K562 (cell line): ENCODE measurements at regions not wholly inside any gene's neighbourhood (a gene's known extent, or its start where the extent isn't known, plus 50 kb on each side); places are given as distances from the start of the nearest gene placed in this dataset.

Source experiments
- ATAC-seq: fragments of 200-7000 bp; cut with Tn5 transposase; 3 replicates; pipeline ENCODE4 v1.9.1; 2020; ENCODE audit warnings: moderate library complexity
- BruUV-seq: library from RNA; stranded (reverse); fragments of 400-500 nt; replicated peaks from 2 replicates; lab custom pipeline; 2021; lab: Mats Ljungman, UMichigan
- CTCF ChIA-PET: fragments of 300-600 bp; formaldehyde crosslinking; extraction: SDS; loops from one replicate; lab custom pipeline; 2021; ENCODE audit warnings: low intra/inter-chr PET ratio; lab: Yijun Ruan, JAX
- POLR2A ChIA-PET: fragments of 300-600, 350-650 bp; sonication (Branson Sonifier 250); formaldehyde crosslinking; extraction: SDS; loops from one replicate; lab custom pipeline; 2021; ENCODE audit warnings: antibody characterized with exemption, inconsistent platforms; lab: Yijun Ruan, JAX
- DNase-seq, 4 experiments: peaks; one replicate each; pipeline versions ENCODE4 v3.0.0 to v3.0.0-alpha.2; 2011 to 2018; ENCODE audit warnings: low spot score in 3 of 4, mixed read lengths in 3 of 4; ENCODE audit errors: extremely low read depth in 1 of 4
- FAIRE-seq: peaks from 2 replicates; lab custom pipeline; 2011; peaks lifted over from hg19 to GRCh38; lab: Jason Lieb, UNC
- H2AFZ ChIP-seq: 2 replicates; pipeline ENCODE4 v1.6.0; 2011; ENCODE audit warnings: low read depth, low read length, control low read depth, inconsistent platforms
- H3K27ac ChIP-seq: fragments of 200-600 bp; 3 replicates; pipeline ENCODE4 v1.8.0; 2011; ENCODE audit warnings: low read depth, mild to moderate bottlenecking, control low read depth, inconsistent platforms, low read length, moderate library complexity, mixed read lengths; ENCODE audit errors: extremely low read depth
- H3K27me3 ChIP-seq, 2 experiments: fragments of 300-600 bp in 1 of 2; 2 replicates in 1 of 2; 3 replicates in 1 of 2; pipeline versions ENCODE4 v1.6.0 to v1.8.0; 2011; ENCODE audit warnings: inconsistent platforms in 2 of 2, low read length in 2 of 2, mild to moderate bottlenecking in 1 of 2, mixed read lengths in 1 of 2, moderate library complexity in 1 of 2; ENCODE audit not compliant: control insufficient read depth in 2 of 2, insufficient read depth in 2 of 2
- H3K36me3 ChIP-seq: fragments of 300-600 bp; 3 replicates; pipeline ENCODE4 v1.8.0; 2011; ENCODE audit warnings: mild to moderate bottlenecking, low read length, inconsistent platforms; ENCODE audit not compliant: control insufficient read depth, insufficient read depth
- H3K4me1 ChIP-seq, 2 experiments: fragments of 200-600 bp in 1 of 2; replicated peaks in 1 of 2; 2 replicates in 1 of 2; 3 replicates in 1 of 2; pipeline versions ENCODE4 v1.5.1 to v1.8.0; 2011; ENCODE audit warnings: inconsistent platforms in 2 of 2, low read length in 2 of 2, mild to moderate bottlenecking in 1 of 2, mixed read lengths in 1 of 2, moderate library complexity in 1 of 2; ENCODE audit not compliant: control insufficient read depth in 2 of 2, insufficient read depth in 2 of 2
- H3K4me2 ChIP-seq: 2 replicates; pipeline ENCODE4 v1.6.1; 2011; ENCODE audit warnings: low read length, control low read depth, inconsistent platforms, mixed read lengths; ENCODE audit not compliant: insufficient read depth
- H3K4me3 ChIP-seq: fragments of 200-600 bp; sonication (generic), shearing (Covaris generic); 2 replicates; pipeline ENCODE4 v1.5.1; 2016; ENCODE audit warnings: control low read depth, inconsistent platforms
- H3K79me2 ChIP-seq: fragments of 200-600 bp; 3 replicates; pipeline ENCODE4 v1.8.0; 2011; ENCODE audit warnings: low read length, inconsistent platforms; ENCODE audit not compliant: control insufficient read depth, insufficient read depth
- H3K9ac ChIP-seq, 2 experiments: 2 replicates each; pipeline versions ENCODE4 v1.6.0 to v1.6.1; 2011; ENCODE audit warnings: low read depth in 2 of 2, low read length in 2 of 2, control low read depth in 1 of 2, inconsistent platforms in 1 of 2, mild to moderate bottlenecking in 1 of 2, mixed read lengths in 1 of 2; ENCODE audit not compliant: insufficient read depth in 1 of 2
- H3K9me1 ChIP-seq: one replicate; pipeline ENCODE4 v1.6.0; 2011; ENCODE audit warnings: inconsistent platforms, mild to moderate bottlenecking, low read length, moderate library complexity; ENCODE audit not compliant: control insufficient read depth, insufficient read depth
- H3K9me3 ChIP-seq: replicated peaks from 2 replicates; pipeline ENCODE4 v1.5.1; 2011; ENCODE audit warnings: low read depth, low read length, inconsistent platforms; ENCODE audit not compliant: control insufficient read depth, insufficient read depth
- H4K20me1 ChIP-seq: replicated peaks from 2 replicates; pipeline ENCODE4 v1.6.1; 2011; ENCODE audit warnings: low read length, inconsistent platforms, mixed read lengths; ENCODE audit not compliant: control insufficient read depth, insufficient read depth
- BRF2 ChIP-seq: IDR thresholded peaks from 3 replicates; pipeline ENCODE4 v1.6.1; 2011; ENCODE audit warnings: borderline replicate concordance, mild to moderate bottlenecking; ENCODE audit not compliant: insufficient read length, insufficient read depth
- CAMTA2 ChIP-seq: fragments of 250-450 bp; sonication (Bioruptor Pico); conservative IDR thresholded peaks from 2 replicates; pipeline ENCODE4 v1.5.1; 2022
- FIP1L1 ChIP-seq: fragments of 200-400 bp; formaldehyde crosslinking; IDR thresholded peaks from 2 replicates; pipeline ENCODE4 v1.6.1; 2018; ENCODE audit warnings: mild to moderate bottlenecking, low read depth, low read length; ENCODE audit not compliant: poor library complexity, severe bottlenecking
- HBP1 ChIP-seq: fragments of 450-650 bp; formaldehyde crosslinking; IDR thresholded peaks from 2 replicates; pipeline ENCODE4 v1.4.0; 2022; ENCODE audit warnings: missing genetic modification characterization
- KAT2B ChIP-seq: IDR thresholded peaks from one replicate; pipeline ENCODE4 v1.6.1; 2012; ENCODE audit warnings: low read depth, mild to moderate bottlenecking, control low read depth, inconsistent platforms, low read length, moderate library complexity
- KAT8 ChIP-seq: fragments of 450-650 bp; IDR thresholded peaks from 2 replicates; pipeline ENCODE4 v1.6.1; 2016; ENCODE audit warnings: low read depth, mild to moderate bottlenecking
- KLF6 ChIP-seq: fragments of 250-450 bp; sonication (Bioruptor Pico); IDR thresholded peaks from 2 replicates; pipeline ENCODE4 v1.4.0; 2020; ENCODE audit warnings: mild to moderate bottlenecking, moderate library complexity, borderline replicate concordance
- PHF8 ChIP-seq: fragments of 200-600 bp; sonication (generic); IDR thresholded peaks from 2 replicates; pipeline ENCODE4 v1.6.1; 2012; ENCODE audit warnings: mixed run types, mild to moderate bottlenecking, inconsistent platforms, low read length, moderate library complexity, borderline replicate concordance
- TSHZ1 ChIP-seq: fragments of 250-450 bp; sonication (Bioruptor Pico); IDR thresholded peaks from 2 replicates; pipeline ENCODE4 v1.4.0; 2020; ENCODE audit warnings: mild to moderate bottlenecking, moderate library complexity
- WGBS: fragments of 100-300 bp; shearing (Covaris generic); methylation state at CpG from one replicate; pipeline ENCODE4 v1.1.6; 2016; ENCODE audit warnings: low coverage, mixed read lengths; ENCODE audit not compliant: insufficient coverage; ENCODE audit errors: missing lambda C conversion rate; 5-methylcytosine and 5-hydroxymethylcytosine counted together
- in situ Hi-C: fragments of 300-500 bp; cut with MboI; formaldehyde crosslinking; loops from 4 replicates; pipeline ENCODE4 v1.15.0; 2018; ENCODE audit warnings: inconsistent platforms, mixed read lengths
- intact Hi-C: fragments of 100-400 bp; cut with micrococcal nuclease; formaldehyde crosslinking; loops from 2 replicates; pipeline ENCODE4 v1.14.2; 2022

DNA sequence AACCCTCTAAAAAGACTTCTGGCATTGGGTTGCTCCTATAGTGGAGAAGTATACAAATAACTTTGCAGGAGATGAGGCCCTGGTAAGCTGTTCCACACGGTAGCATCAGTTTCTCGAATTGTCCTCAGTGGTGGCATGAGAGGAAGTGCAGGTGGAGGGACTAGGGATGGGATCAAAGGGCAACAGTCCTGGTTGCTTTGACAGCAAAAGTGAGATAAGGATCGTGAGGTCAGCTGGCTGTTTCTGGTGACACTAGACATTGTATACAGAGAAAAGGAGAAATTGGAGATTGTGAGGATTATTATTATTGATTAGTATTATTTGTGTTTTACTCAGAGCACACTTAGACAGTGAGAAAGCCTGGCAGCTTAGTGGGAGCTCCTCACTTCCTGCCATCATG lies 61.3 kb upstream of the EXOC2 start:
- DNase-seq (no peak), FAIRE-seq (no peak), ATAC-seq (no peak)
- Histone ChIP-seq H3K27me3 (peaks cover 8 to 12% of the 10 kb centered on the region in 2 experiments; a peak in 4 of 5 replicates), H3K79me2 (no peaks in the 10 kb centered on the region), H3K27ac (no peak overlapping the region), H4K20me1 (no peaks in the 10 kb centered on the region), H3K4me3 (no peak overlapping the region), H3K9me1 (no peaks in the 10 kb centered on the region), H3K4me1 (no peaks in the 10 kb centered on the region), H3K9ac (no peak overlapping the region), H2AFZ (no peak overlapping the region), H3K4me2 (no peak overlapping the region), H3K9me3 (no peaks in the 10 kb centered on the region), H3K36me3 (no peaks in the 10 kb centered on the region)
- intact Hi-C loops (no loop called here), in situ Hi-C loops (no loop called here)
- ChIA-PET POLR2A (no interaction called here), CTCF (no interaction called here)
- BruUV-seq = no TSS peak
- WGBS = 2% methylated on average over 3 of the region's 3 CpGs
- TF ChIP-seq FIP1L1 = no peak
- no peak for TF ChIP-seq HBP1 (CRISPR knock-in tag)
- TF ChIP-seq KAT2B = no peak
- TF ChIP-seq PHF8 = no peak
- no peak for TF ChIP-seq KLF6 (CRISPR knock-in tag)
- no peak for TF ChIP-seq KAT8
- TF ChIP-seq TSHZ1 = no peak
- no peak for TF ChIP-seq BRF2
- TF ChIP-seq CAMTA2 = no peak
